Effector CD4-positive, alpha-beta T cell (primary cell): ENCODE measurements at regions not wholly inside any gene's neighbourhood (a gene's known extent, or its start where the extent isn't known, plus 50 kb on each side); places are given as distances from the start of the nearest gene placed in this dataset.
"Not testable (repeated sequence)": the region's sequence is repeated elsewhere in the genome, so short reads cannot be mapped to it uniquely, and the experiment has no call there.

Experiments used
- DNase-seq: peaks from one replicate; pipeline ENCODE4 v3.0.0-alpha.2; 2020

DNA sequence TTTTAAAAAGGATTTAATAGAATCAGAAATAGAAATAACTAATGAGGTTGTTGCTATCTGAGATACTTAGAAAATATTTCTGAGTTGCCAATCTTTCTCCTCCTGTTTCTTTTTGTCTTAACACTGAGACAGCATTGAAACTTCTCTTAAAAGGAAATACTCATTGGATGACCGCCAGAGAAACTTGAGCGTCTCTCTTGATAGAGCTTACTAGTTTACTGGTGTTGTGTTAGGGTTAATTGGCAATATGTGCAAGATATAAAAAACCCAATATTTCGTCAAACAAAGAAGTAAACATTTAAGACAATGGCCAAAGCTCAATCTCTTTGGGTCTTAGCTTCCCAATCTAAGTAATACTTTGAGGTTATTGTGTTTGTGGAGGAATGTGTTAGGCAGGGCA is 176.4 kb upstream of the CHD1 start:
- DNase-seq, result no peak

GRCh38 chr5:99104538-99105132 is 175.8 kb upstream of the CHD1 start:
- no peak for DNase-seq

DNA sequence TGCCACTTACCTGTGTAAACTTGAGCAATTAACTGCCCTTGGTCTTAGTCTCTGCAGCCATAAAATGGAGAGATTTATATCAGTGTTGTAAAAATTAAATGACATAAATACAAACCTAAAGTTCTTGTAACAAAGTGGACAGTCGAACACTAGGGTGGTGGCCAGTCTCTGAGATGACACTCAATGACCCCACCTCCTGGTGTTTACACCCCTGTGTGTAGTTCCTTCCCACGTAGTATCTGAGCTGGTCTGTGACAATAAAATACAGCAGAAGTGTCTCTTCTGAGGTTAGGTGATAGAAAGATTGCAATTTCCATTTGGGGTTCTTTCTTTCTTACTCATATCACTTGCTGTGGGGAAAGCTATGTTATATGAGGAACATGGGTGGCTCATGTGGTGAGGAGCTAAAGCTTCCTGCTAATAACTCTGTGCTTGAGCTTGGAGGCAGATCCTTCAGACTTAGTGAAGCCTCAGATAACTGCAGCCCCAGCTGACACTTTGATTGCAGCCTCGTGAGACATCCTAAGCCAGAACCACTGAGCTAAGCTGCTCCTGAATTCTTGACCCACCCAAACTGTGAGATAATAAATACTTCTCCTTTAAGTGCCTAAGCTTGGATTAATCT is 173.4 kb upstream of the CHD1 start:
- no peak for DNase-seq

DNA sequence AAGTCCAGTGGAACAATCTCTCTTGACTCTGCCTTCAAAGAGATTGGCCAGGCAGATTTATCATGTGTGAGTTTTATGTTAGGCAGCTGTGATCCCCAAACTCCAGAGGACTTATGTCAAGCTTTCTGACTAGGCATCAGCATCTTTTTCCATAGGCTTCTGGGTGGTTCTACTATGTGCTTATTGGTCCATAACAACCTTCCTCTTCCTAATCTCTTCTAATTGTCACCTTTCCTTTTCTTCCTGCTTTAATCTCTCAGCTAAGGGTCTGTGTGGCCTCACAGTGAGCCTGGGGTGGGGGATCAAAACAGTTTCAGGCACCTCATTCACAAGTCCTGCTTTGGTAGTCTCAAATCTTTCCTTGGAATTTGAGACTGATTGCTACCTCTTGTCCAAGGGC is 170.9 kb upstream of the CHD1 start:
- no peak for DNase-seq

DNA sequence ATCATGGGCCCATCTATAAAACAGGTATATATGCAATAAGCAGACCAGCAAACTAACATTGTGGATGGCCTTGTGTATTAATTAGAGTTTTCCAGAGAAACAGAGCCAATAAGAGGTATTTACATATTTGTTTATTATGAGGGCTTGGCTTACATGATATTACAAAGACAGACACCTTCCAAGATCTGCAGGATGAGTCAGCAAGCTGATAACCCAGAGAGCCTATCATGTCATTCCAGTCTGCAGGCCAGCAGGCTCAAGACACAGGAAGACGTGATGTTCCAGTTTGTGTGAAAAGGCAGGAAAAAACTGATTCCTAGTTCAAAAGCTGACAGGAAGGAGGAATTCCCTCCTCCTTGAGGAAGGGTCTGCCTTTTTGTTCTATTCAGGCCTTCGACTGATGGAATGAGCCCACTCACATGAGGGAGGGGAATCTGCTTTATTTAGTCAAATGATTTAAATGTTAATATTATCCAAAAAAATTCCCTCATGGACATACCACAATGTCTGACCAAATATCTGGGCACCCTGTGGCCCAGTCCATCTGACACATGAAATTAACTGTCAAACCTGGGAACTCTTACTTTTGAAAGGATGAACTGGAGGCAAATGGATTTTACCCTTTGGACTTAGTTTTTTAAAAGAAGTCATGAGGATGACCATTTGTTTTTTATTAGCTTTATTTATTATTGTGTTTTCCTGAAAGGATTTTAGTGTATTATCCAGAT is 161.2 kb upstream of the CHD1 start:
- DNase-seq, result no peak

- no peak for DNase-seq
Measured at GRCh38 chr5:99088309-99088708, 159.5 kb upstream of the CHD1 start.

- no peak for DNase-seq
Measured at GRCh38 chr5:99083197-99083596, 154.4 kb upstream of the CHD1 start.

DNA sequence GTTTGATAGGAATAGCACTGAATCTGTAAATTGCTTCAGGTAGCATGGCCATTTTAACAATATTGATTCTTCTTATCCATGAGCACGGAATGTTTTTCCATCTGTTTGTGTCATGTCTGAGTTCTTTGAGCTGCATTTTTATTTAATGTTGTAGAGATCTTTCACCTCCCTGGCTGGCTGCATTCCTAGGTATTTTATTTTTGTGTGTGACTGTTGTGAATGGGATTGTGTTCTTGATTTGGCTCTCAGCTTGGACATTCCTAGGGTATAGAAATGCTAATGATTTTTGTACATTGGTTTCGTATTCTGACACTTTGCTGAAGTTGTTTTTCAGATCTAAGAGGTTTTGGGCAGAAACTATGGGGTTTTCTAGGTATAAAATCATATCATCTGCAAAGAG is 152.9 kb upstream of the CHD1 start:
- DNase-seq, result no peak

DNA sequence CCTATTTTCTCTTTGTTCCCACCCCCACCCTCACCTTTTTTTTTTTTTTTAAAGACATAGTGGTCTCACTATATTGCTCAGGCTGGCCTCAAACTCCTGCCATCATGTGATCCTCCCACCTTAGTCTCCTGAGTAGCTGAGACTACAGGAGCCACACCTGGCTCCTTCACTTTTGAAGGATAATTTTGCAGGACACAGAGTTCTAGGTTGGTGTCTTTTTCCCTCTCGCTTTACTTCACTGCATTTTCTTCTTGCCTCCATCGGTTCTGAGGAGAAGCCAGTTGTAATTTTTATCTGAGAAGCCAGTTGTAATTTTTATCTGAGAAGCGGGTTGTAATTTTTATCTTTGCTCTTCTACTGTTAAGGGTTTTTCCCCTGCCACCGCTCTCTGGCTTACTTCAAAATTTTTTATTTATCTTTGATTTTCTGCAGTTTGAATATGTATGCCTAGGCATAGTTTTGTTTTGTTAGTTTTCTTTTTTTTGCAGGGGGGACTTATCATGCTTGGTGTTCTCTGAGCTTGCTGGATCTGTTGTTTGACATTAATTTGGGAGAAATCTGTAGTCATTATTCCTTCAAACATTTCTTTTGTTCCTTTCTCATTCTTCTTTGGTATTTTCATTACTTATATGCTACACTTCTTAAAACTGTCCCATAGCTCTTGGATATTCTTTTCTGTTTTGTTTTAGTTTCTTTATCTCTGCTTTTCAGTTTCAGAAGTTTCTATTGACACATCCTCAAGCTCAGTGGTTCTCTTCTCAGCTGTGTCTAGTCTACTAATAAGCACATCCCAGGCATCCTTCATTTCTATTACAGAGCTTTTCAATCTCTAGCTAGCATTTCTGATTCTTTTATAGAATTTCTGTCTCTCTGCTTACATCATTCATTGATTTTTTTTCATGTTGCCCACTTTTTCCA is 148.2 kb upstream of the CHD1 start:
- no peak for DNase-seq

DNA sequence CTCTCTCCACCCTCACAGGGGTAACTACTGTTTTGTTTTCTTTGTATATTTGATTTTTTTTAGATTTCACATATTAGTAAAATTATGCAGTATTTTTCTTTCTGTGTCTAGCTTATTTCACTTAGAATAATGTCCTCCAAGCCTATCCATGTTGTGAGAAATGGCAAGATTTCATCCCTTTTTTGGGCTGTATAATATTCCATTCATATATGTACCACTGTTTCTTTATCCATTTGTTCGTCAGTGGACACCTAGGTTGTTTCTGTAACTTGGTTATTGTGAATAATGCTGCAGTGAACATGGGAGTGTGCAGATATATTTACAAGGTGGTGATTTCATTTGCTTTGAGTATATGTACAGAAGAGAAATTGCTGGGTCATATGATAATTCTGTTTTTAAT is 144.0 kb upstream of the CHD1 start:
- DNase-seq, result no peak

DNA sequence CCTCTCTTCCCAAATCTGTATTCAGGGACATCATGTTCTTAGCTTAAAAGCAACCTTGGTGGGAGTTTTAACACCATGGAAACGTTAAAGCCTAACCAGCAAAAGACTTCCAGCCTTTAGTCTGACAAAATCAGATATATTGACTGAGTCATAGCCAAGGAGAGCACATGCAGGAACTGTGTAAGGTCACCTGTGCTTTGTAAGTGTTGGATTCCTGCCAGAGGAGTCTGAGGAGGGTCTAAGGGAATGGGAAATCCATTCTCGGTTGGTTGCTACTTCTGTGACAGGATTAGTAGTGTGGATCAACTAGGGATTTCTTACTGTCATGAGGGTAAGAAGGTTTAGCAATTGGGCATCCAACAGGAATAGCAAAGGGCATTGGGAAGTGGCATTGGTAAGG is 142.0 kb upstream of the CHD1 start:
- no peak for DNase-seq

GRCh38 chr5:99070362-99070761 is 141.6 kb upstream of the CHD1 start:
- DNase-seq, result no peak

GRCh38 chr5:99068944-99069650 is 140.3 kb upstream of the CHD1 start:
- no peak for DNase-seq

DNA sequence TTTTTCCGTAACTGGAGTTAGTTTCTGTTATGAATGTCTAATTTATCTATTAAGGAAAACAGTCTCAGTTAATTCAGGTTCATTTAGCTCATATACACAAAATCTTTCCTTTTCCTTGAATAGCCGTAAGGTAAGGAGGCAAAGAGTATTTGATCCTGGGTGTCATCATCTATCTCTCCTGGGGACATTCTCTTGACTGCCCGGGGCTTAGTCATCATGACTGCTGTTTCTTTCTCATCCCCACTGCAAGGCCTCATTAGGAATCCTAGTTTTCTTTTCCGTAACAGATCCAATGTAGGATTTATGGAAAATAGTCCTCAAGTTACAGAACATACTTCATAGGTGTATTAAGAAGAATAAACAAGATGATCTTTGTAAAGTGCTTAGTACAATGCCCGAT is 134.9 kb upstream of the CHD1 start:
- DNase-seq, result no peak

DNA sequence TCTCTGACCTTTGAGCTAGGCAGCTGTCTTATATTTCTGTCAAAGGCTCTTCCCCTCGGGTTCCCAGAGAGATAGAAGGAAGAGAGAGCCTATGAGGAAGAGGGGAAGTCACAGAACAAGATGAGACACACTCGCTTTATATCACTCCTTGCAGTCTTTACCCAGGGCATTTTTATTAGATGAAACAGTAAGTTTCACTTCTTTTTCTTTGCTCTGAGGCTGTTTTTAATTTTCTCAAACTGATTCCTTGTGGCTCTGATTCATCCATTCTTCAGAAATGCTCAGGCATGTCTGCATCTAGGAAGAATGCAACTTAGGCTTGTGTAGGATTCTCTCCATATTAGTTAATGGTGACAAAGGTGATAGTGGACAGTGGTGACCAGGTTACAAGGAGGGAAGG is 132.9 kb upstream of the CHD1 start:
- no peak for DNase-seq

DNA sequence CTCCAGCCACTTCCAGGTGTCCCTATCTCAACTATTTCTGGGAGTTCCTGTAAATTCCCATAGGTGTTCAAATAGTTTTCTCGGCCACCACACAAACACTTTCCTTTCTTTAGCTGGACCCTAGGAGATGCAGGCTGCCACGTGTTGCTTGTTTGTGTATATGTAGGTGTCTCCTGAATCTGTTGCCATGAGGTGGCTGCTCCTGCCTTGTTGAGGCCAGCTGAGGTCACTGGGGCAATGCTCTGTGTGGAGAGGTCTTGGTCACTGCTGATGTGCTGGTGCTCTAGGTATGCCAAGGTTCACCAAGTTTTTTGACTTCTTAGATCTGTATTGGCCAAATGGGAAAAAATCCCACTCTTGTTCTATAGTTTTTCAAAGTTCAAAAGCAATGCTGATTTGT is 132.5 kb upstream of the CHD1 start:
- DNase-seq, result no peak

GRCh38 chr5:99060306-99061261 is 131.8 kb upstream of the CHD1 start:
- peak; percentile 88 for DNase-seq

- DNase-seq, result no peak
Measured at GRCh38 chr5:99059685-99060084, 130.9 kb upstream of the CHD1 start.

DNA sequence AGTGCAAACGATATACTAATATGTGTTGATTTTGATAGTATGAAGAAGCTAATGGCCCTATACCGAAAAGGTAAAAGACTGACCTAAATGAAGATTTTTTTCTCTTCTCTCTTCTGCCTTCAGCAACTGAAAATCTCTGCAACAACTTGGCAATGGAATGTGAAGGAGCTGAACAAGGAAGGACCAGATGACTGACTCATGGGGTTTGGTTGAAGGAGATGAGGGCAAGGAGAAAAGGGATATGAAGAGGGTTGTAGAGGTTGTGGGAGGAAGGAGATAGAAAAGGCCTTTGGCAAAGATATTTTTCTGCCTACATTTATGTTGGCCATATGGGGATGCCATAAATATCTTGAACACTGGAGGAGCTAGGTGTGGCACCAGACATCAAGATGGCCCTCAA is 129.7 kb upstream of the CHD1 start:
- DNase-seq, result no peak

DNA sequence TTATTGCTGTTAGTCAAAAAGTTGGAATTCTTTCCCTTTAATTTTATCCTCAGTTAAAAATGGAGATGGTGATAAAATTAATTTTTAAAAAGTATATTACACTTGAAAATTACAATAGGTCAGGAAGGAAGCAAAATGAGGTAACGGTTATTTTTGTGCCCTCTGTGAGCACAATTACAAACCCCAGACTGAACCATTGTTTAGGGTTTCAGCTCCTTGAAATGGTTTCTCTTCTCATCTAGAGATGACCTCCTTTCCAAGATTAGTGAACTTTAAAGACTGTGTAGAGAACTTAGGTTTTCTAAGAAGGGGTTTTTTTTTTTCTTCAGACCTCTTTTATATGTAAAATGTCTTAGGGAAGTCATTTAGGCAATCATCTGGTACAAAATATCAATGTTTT is 126.2 kb upstream of the CHD1 start:
- DNase-seq, result no peak

DNA sequence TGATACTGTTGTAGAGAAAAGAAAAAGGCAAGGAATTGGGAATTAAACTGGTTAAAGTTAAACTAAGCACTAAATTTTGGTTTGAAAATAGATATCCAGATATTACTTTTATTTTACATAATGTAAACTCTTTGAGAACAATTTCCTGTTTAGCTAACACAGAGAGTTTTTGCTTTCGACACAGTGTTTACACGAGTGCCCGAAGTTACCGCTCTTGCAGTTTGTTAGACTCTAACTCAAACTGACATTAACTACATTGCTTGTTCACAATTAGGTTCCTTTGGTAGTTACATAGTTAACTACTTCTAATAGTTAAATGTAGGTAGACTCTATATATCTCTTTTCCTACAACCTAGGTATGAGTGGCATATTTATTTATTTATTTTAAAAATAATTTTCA is 117.1 kb upstream of the CHD1 start:
- no peak for DNase-seq

DNA sequence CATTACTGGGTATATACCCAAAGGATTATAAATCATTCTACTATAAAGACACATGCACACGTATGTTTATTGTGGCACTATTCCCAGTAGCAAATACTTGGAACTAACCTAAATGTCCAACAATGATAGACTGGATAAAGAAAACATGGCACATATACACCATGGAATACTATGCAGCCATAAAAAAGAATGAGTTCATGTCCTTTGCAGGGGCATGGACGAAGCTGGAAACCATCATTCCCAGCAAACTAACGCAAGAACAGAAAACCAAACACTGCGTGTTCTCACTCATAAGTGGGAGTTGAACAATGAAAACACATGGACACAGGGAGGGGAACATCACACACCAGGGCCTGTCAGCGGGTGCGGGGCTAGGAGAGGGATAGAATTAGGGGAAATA is 114.5 kb upstream of the CHD1 start:
- DNase-seq, result not testable (repeated sequence)
